Left ventricle myocardium superior (tissue), 1 donor: ENCODE measurements at regions not wholly inside any gene's neighbourhood (a gene's known extent, or its start where the extent isn't known, plus 50 kb on each side); places are given as distances from the start of the nearest gene placed in this dataset.
"Not testable (repeated sequence)": the region's sequence is repeated elsewhere in the genome, so short reads cannot be mapped to it uniquely, and the experiment has no call there.

Experiments used
- ATAC-seq: fragments of 200-7000 bp; cut with Tn5 transposase; one replicate; pipeline ENCODE4 v1.9.1; 2020; ENCODE audit warnings: mild to moderate bottlenecking, moderate library complexity
- DNase-seq: peaks from one replicate; pipeline ENCODE4 v3.0.0-alpha.2; 2020
- intact Hi-C: fragments of 100-400 bp; cut with micrococcal nuclease; formaldehyde crosslinking; loops from one replicate; pipeline ENCODE4 v1.11.0; 2022
- donor health status: DM: no; HTN: yes; CAD: no; lungs with severe emphysema.

DNA sequence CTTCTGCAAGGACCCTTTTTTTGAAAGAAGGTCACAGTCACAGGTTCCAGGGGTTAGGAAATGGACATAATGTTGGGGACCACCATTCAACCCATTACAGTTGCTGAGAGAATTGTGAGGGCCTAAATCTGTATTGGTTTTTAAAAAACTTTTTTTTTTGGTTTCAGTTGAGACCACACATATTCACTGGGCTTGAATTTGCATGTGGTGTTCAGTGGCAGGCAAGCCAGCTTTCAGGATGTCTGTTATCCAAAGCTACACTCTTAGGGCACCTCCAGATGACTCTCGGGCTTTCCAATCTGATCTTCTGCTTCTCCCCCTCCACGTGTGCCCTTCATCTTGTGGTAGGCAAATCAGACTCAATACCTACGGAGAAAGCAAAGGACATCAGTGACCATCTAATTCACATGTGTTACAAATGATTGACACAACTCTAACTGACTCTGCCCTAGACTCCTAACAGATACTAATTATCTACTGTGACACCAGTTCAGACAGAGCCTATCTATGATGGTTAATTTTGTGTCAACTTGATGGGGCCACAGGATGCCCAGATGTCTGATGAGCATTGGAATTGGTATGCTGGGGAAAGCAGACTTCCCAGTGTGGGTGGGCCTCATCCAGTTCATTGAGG is 93.3 kb upstream of the ELMO1 start:
- intact Hi-C loops = no loop called here
- DNase-seq (no peak), ATAC-seq (no peak)

DNA sequence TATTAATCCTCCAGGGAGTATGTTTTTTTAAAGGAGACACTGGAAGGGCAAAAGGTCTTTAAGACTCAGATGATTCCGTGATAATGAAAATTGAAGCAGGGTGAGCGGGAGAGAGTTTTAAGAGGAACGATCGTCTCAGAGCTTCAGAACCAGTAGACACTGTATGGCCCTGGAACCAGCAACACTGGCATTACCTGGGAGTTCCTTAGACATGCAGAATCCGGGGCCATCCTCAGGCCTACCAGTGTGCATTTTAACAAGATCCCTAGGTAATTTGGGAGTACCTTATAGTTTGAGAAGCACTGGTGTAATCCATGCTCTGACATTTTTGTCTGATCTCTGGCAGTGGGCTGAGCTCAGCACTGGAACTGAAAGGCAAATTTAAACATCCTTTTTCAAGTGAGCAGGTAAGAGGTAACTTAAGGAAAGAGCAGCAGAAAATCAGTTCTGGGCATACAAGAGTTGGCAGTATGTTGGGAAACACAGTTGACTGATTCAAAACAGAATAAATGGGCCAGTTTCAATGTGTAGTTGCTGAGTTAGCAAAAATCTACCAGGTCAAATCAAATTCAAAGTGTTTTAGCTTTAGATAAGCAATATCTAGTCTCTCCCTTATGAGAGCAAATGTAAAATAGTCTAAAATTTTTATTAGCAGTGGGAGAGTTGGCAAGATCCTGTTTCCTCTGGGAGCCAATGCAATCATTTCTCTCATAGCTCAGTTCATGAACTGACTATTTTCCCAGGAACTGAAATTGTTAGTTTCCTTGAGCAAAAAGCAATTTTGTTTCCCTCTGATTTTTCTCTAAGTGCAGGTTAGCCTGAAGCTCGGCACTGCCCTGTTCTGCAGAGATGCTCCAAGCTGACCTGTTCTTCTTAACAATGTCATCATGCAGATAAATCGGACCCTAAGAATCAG is 97.2 kb upstream of the ELMO1 start:
- ATAC-seq = no peak
- no peak for DNase-seq
- intact Hi-C loops = no loop called here

DNA sequence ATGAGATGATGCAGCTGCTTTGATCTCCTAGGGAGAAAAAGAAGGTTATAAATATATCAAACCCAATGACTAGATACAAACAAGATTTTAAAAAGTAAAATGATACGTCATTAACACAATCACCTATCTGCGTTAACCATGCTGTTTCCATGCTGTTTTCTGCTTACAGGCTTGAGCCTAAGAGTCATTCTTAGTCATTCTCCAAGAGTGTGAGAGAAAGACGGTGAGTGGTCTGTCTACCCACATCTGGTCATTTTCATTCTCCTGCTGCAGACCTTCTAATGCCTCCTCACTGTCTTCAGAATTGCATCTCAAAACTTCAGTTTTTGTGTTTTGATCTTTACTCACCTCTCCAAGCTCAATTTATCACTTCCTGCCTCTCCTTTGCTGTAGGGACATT is 98.0 kb upstream of the ELMO1 start:
- intact Hi-C loops = no loop called here
- no peak for ATAC-seq

DNA sequence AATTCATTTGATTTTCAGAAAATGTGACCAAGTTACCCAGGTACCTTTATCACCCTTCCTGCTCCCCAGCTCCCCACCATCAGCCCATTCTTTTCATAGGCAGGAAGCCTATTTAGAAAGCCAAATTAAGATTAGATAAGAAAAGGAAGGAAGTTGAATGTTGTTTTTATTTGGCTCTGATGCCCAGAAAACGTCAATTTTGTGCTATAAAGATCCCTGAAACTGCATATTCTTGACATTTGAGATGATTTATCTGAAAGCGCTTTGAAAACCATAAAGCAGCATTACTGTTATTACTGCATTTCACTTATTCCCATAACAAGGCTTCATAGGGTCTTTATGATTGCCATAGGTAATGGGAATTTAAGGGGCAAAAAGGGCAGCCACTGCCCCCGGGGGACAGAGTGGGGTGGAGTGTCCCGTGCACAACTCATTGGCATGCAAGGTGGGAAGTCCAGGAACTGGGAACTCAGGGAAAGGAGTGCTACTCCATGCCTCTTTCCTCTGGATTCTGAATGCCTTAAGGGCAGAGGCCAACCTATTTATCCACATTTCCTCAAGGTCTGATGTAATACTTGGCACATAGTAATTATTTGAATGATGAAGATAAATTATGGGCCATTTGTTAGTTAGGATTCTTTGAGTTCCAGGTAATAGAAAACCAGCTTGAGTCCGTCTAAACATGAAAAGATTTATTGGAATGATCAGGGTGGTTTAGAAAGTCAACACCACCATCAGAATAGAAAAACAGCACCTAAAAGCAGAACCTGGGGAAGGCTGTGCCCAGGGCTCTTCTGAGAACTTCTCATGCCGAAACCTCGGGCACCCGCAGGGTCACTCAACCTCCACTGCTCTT is 100.6 kb upstream of the ELMO1 start:
- intact Hi-C loops = no loop called here
- DNase-seq = no peak
- no peak for ATAC-seq

More for the DNA sequence above, 98.0 kb upstream of the ELMO1 start:
- no peak for DNase-seq

DNA sequence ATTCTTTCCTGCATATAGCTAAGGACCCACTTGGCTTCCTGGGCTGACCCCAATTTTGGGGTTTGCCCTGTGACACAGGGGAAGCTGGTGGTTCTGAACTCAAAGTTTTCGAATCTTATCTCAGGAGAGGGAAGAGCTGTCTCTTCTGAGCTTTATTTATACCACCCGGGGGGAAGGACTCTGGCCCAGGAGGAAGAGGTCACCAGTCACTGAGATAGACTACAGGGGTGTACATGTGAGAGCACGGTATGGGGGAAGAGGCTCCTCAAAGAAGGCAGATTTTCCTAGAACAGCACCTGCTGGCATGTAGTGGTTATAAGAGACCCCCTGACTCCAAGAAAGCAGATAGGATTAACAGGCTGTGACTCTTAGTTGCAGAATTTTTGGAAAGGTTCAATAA is 101.8 kb upstream of the ELMO1 start:
- DNase-seq (no peak), ATAC-seq (no peak)
- intact Hi-C loops = no loop called here

DNA sequence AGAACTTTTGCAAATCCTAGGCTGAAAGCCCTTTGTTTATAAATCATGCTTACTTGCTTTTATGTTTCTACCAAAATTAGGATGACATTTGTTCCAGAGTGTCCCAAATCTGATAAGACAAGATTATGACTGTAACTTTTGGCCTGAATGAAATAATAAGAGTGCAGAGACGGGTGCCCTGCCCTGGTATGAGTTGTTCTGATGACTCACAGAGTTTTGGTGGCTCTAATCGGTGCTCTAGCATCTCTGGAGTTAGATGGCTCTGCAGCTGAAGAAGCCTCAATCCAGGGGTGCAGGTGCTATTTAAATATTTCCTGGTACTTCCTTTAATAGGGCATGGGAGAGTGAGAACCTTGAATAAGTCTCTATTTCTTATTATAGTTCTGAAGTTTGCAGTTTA is 102.2 kb upstream of the ELMO1 start:
- DNase-seq = no peak
- no peak for ATAC-seq
- intact Hi-C loops = no loop called here

DNA sequence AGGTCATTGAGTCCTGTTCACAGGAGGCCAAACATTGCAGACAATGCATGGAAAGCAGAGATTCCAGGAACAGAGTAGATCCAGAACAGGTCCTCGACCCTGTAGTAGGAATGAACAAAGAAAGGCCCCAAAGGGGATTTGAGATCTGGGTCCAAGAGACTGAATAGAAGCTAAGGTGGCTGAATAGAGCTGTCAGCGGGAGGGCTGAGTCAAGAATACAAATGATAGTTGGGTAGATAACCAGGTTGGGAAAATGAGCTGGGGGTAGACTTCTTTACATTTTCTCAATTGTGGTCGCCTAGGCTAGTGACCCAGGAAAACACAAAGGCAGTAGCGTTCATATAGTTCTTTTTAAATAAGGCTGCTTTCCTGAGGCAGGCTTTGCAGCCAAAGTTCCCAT is 103.4 kb upstream of the ELMO1 start:
- intact Hi-C loops = no loop called here
- no peak for ATAC-seq
- no peak for DNase-seq

DNA sequence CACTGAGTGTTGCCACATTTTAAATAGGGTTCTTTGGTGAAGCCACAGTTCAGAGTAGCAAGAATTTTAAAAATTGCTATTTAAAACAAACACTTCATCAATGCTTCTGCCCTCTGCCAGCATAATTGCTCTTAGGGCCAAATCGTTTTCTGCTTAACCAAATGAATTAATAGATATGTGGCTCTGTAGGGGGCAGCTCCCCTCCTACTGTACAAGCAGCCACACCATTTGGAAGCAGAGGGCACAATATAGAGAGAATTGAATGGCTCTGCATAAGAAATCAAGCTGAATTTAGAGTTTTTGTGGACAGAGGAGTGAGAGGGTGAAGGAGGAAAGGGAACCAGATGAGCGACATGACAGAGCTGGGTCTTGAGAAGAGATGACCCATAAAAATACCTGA is 103.8 kb upstream of the ELMO1 start:
- DNase-seq, intact Hi-C loops, ATAC-seq: not testable (repeated sequence)

DNA sequence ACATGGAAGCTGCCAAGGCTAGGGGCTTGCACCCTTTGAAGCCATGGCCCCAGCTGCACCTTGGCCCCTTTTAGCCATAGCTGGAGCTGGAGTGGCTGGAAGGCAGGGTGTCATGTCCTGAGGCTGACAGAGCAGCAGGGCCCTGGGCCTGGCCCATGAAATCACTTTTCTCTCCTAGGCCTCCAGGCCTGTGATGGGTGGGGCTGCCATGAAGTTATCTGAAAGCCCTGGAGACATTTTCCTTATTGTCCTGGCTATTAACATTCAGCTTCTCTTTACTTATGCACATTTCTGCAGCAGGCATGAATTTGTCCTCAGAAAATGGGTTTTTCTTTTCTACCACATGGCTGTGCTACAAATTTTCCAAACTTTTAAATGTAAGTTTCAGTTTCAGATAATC is 106.9 kb upstream of the ELMO1 start:
- ATAC-seq = no peak
- intact Hi-C loops = no loop called here
- DNase-seq = no peak

DNA sequence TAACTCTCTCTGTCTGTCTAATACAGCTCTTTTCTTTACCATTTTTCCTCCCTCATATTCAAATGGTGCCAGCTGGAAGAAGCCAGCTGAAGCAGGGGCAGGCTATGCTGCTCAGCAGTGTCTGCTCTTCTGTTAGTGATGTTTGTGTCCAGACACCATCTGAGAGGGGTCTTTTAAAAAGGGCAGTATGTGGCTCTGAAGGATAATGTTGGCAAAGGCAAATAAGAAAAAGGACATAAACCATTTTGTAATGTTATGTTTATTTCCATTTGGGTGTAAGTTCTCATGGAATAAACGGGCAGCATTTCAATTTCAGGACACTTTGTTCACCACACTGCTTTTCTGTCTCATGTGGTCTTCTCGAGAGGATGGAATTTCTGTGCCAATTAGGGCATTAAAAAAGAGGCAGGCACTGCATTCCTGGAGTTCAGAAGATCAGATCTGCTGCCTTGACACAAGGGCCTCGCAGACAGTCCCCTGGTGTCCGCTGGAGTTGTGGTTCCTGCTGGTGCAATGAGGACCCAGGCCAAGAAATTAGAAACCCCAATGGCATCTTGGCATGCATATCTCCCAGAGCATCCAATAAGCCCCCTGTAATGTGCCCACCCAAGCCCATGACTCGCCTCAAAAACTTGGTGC is 109.0 kb upstream of the ELMO1 start:
- ATAC-seq = no peak
- intact Hi-C loops = no loop called here
- DNase-seq = no peak

DNA sequence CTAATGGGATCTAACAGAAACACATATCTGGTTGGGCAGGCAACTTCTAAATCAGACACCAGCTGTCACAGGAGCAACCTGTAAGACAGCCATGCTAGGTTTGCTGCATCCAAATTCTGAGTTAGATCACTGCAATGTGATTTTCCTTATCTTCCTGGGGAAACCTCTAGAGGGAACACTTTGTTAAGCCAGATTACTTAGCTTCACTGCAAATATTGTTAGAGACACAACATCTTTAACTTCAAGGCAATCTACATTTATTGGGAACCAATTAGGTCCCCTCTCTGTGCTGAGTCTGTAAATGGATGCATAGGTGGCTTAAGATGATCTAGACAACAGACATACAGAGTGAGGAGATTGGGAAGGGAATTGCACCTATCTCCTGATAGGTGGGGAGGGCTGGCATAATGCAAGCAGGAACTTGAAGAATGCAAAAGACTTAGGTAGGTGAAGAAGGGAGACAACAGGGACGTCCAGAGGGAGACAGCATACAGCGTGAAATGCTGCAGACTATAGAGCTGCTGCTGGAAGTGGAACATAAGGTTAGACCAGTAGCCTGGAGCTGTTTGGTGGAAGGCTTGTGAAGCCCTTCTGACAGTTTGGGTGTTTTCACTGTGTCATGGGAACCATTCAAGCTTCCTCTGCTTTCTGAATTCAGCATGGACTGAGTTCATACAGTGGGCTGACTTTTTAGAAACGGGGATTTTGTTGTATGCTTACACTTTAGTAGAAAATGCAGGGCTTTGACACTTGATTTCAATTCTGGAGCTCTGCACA is 109.8 kb upstream of the ELMO1 start:
- no peak for ATAC-seq
- intact Hi-C loops = no loop called here

DNA sequence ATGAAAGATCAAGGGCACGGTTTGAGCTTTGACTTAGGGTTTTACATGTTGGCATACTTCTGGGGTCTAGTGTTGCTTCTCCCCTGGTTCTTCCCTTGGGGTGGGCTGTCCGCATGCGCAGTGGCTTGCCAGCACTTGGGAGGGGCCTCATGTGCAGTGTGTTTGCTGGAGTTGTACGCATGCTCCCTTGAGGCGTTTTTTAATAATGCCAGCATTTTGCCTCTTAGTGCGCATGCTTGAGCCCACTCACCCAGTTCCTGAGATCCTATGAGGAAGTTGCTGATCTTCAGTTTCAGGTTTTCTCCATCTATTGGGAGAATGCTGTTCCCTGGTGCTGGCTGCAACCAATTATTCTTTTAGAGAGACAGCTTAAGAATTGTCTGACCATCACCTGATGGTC is 113.4 kb upstream of the GPR141 start:
- ATAC-seq (no peak), DNase-seq (no peak)
- intact Hi-C loops = no loop called here

More for the DNA sequence above, 109.8 kb upstream of the ELMO1 start:
- no peak for DNase-seq

DNA sequence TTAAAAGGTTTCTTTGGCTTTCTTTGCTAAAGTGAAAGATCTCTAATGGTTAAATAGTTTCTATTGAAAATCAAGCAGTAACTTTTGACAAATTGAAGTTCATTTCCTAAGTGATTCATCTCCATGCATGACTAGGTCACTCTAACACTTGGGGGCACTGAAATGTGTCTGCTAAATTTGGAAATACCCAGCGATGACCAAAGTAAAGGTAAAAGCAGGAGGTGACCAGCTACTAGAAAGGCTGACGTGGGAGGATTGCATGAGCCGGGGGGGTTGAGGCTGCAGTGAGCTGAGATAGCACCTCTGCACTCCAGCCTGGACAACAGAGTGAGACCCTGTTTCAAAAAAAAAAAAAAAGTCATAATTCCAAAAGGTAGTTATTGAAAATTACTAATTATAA is 111.8 kb upstream of the GPR141 start:
- intact Hi-C loops = no loop called here
- ATAC-seq = no peak
- DNase-seq = no peak

DNA sequence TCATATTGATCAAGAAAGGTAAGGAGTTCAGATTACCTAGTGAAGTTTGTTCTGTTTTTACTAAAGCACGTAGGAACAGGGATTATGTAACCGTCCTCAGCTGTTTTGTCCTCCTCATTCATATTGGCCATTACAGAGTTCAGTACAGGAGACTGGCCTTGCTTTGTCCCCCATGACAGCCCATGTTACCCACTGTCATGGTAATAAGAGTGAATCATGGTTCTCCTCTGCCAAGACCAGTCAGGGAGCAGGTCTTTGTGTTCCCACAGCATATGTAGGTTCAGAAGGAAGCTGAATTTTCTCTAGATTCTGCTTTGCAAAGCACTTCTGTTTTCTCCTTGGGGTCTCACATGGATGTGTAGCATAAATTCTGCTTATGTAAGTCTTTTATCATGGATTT is 106.2 kb upstream of the GPR141 start:
- DNase-seq (no peak), ATAC-seq (no peak)
- intact Hi-C loops = no loop called here

DNA sequence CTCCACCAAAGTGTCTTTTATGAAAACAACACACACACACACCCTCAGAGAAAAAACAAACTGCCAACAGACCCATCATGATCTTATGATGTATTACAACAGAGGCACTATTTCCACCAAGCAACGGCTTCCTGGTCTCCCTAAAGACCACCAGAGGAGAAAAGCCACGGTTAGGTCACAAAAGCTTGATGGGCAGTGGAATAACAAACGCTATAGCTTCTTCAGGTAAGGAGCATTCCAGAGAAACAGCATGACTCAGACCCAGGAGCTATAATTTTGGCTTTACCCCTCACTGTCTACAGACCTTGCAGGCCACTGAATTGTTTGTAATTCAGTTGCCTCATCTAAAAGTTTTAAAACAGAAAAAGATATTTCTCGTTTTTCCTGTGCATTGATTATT is 105.7 kb upstream of the GPR141 start:
- no peak for ATAC-seq
- DNase-seq = no peak
- intact Hi-C loops = no loop called here

DNA sequence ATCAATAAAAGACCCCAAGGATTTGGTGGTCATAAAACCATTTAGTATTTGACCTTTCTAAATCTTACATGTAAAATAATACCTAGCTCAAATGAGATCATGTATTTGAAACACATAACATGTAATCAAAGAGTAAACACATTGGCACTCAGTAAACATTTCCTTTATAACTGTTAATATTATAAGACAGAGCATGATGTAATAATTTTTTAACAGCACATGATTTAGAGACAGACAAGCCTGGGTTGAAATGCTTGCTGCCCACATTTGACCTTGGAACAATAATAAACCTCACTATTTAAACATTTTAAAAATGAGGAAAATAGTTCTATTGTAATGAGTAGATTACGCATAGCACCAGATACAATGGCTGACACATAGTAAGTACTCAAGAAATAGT is 105.2 kb upstream of the GPR141 start:
- intact Hi-C loops = no loop called here
- ATAC-seq = no peak
- no peak for DNase-seq

DNA sequence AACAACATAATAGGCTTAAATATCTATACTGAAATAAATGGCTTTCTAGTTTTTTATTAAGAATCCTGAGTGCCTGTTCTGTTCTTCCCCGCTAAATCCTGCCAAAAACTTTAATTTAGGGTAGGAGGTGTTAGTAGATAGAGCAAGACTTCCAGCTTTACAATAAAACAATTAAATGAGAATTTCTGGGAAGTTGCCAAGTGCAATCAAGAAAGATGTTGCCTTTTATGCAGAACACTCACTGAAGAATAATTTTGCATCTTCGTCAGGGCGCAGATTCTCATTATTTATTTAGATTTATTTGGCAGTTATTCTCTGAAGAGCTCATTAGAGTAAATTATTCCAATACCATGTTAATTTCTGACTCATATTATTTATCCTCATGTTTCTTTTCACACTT is 103.2 kb upstream of the GPR141 start:
- intact Hi-C loops = no loop called here
- DNase-seq (no peak), ATAC-seq (no peak)

DNA sequence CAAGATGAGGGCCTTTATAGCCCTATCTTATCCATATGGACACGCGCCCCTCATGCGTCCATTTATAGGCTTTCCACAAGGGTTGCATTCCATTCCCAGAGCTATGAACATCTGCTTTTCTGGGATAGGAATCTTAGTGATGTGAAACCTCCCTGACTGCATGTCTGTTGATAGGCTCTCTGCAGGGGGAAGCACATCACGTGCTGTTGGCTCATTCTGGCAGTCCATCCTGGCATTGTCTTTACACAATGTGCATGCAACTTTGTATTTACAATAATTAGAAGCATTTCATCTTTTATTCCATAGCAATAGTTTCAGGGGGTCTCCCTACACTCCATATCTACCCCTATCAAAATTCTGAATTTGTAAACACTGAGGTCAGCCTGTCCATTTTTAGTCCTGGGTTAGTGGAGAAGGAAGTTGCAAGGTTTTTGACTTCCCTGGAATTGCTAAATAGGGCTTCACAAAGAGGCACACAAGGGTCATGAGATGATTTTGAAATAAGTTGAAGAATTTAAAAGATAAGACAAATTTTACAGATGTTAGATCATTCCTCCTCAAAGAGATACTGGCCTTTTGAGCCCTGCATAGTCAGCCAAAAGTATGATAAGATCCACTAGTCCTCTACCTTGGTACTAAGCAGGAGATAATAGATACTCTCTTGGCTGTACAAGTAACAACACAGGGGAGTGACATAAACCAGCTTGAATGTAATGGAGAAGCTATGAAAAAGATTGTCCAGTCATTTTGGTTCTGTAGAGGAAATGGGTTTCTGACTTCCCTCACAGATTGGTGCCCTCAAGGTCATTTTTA is 98.7 kb upstream of the GPR141 start:
- intact Hi-C loops, DNase-seq, ATAC-seq: not testable (repeated sequence)
